ENCODE measurements at regions not wholly inside any gene's neighbourhood (a gene's known extent, or its start where the extent isn't known, plus 50 kb on each side); places are given as distances from the start of the nearest gene placed in this dataset.

DNA sequence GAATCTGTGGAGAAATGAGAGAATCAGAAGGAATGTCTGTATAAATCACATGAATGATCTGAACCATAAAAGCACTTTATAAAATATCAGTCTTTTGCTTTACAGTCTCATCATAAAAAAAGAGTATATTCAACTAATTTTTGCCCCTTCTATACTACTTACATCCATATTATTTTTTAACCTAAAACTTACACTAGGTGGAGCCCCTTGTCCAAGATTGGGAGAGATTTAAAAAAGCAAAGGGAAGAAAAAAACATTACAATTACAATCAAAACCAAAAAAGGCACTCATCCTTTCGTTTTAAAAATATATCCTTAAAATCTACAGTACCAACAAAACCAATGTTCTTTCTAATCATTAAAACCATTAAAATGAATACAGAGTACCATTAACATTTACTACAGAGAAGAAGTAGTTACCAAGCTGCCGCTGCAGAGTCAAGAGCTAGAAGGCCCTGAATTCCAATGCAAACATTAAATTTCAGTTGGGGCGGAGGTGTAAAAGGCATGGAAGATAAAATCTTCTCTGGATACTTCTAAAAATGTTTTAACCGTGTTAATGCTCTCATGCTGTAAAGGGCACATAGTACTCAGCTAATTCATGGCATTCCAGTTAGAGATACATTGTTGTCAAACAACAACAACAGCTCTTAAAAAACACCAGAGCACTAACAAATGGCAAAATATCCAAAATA, 56.7 kb upstream of the EPB41L3 start (continued):
- TF ChIP-seq, protein P1, sequence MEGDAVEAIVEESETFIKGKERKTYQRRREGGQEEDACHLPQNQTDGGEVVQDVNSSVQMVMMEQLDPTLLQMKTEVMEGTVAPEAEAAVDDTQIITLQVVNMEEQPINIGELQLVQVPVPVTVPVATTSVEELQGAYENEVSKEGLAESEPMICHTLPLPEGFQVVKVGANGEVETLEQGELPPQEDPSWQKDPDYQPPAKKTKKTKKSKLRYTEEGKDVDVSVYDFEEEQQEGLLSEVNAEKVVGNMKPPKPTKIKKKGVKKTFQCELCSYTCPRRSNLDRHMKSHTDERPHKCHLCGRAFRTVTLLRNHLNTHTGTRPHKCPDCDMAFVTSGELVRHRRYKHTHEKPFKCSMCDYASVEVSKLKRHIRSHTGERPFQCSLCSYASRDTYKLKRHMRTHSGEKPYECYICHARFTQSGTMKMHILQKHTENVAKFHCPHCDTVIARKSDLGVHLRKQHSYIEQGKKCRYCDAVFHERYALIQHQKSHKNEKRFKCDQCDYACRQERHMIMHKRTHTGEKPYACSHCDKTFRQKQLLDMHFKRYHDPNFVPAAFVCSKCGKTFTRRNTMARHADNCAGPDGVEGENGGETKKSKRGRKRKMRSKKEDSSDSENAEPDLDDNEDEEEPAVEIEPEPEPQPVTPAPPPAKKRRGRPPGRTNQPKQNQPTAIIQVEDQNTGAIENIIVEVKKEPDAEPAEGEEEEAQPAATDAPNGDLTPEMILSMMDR (IDR thresholded peaks at IDR 0.05 in 2 of 3, conservative IDR thresholded peaks at IDR 0.05 in 1 of 3; ENCODE audit: borderline replicate concordance in 1 of 3, insufficient read depth in 1 of 3, low read depth in 2 of 3, low read length in 2 of 3) = no peak
- TF ChIP-seq EGR1 (IDR thresholded peaks at IDR 0.05; ENCODE audit: low read depth) = no peak

DNA sequence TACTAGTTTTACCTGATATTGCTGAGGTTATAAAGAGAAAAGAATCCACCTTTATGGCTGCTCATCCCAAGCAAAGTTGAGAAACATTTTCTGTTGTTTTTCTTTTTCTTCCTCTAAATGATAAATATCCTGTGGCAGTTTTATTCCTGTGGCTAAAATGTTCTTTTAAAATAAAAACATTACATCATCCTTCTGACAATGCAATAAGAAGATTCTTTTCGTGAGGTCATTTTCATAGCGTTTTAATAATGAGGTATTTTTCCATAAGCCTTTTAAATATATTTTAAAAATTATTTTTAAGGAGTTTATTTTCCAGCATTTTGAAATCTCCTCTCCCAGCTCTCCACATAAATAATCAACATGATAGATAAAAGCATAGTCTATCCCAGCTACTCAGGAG, 52.8 kb upstream of the EPB41L3 start:
- POLR2A ChIA-PET = no interaction called here
- H3K9me3 ChIP-seq (ENCODE audit: control insufficient read depth in 1 of 2, insufficient read depth in 1 of 2, low read depth in 1 of 2, low read length in 2 of 2) = peaks cover 6 to 30% of the 10 kb centered on the region in 2 experiments; a peak in 2 of 4 replicates
- H3K27me3 ChIP-seq (ENCODE audit: insufficient read depth, low read length) = no peaks in the 10 kb centered on the region
- CTCF ChIA-PET = no interaction called here
- RAD21 ChIA-PET (ENCODE audit: low non-redundant PET in 1 of 2, low total read pairs in 2 of 2, uncharacterized antibody in 2 of 2, unreplicated experiment in 2 of 2) = no interaction called here
- H3K79me2 ChIP-seq (ENCODE audit: insufficient read depth, low read length) = no peaks in the 10 kb centered on the region
- no peak overlapping the region for H2AFZ ChIP-seq (ENCODE audit: low read depth, low read length, poor library complexity, severe bottlenecking)
- no peaks in the 10 kb centered on the region for H3K9me2 ChIP-seq (ENCODE audit: insufficient read depth)
- intact Hi-C loops (cut with micrococcal nuclease) = no loop called here
- no peak overlapping the region for H3K9ac ChIP-seq (ENCODE audit: low read length)
- H3K36me3 ChIP-seq (ENCODE audit: control insufficient read depth in 1 of 2, insufficient read depth in 2 of 2, low read length in 2 of 2) = no peaks in the 10 kb centered on the region
- H3K4me3 ChIP-seq (replicated peaks in 1 of 2; ENCODE audit: low read depth in 1 of 2, low read length in 2 of 2) = no peak overlapping the region
- H3K4me2 ChIP-seq (ENCODE audit: low read length) = no peak overlapping the region
- no peak overlapping the region for H3K27ac ChIP-seq (ENCODE audit: low read depth, low read length)
- no TSS peak for BruUV-seq (replicated peaks)
- no peak for TF ChIP-seq EGR1 (IDR thresholded peaks at IDR 0.05; ENCODE audit: low read depth)
- TF ChIP-seq SIN3A (IDR thresholded peaks at IDR 0.05; ENCODE audit: low read depth) = no peak
- TF ChIP-seq ELF1 (IDR thresholded peaks at IDR 0.05; ENCODE audit: borderline replicate concordance, low read depth) = no peak
- TF ChIP-seq CBX3 (IDR thresholded peaks at IDR 0.05; ENCODE audit: low read depth) = no peak
- DNase-seq (ENCODE audit: low read depth, low spot score) (no peak), ATAC-seq (no peak)
- H4K20me1 ChIP-seq (ENCODE audit: insufficient read depth) = no peaks in the 10 kb centered on the region
- no peaks in the 10 kb centered on the region for H3K4me1 ChIP-seq (ENCODE audit: control insufficient read depth in 1 of 2, insufficient read depth in 2 of 2, low read length in 2 of 2)
